Mesothelial cell of epicardium (in vitro differentiated cells): ENCODE measurements at regions not wholly inside any gene's neighbourhood (a gene's known extent, or its start where the extent isn't known, plus 50 kb on each side); places are given as distances from the start of the nearest gene placed in this dataset.
"Not testable (repeated sequence)": the region's sequence is repeated elsewhere in the genome, so short reads cannot be mapped to it uniquely, and the experiment has no call there.

Experiments
- DNase-seq, 2 experiments: peaks; one replicate each; pipeline ENCODE4 v3.0.0; 2021; ENCODE audit warnings: low spot score in 2 of 2; ENCODE audit not compliant: unreplicated experiment in 2 of 2
- H3K27ac Mint-ChIP-seq: 2 replicates; pipeline ENCODE4 v1.8.0; 2021; ENCODE audit warnings: mixed read lengths
- H3K27me3 Mint-ChIP-seq: 2 replicates; pipeline ENCODE4 v1.8.0; 2021; ENCODE audit warnings: low read depth, mixed read lengths
- H3K36me3 Mint-ChIP-seq: 2 replicates; pipeline ENCODE4 v1.8.0; 2021; ENCODE audit warnings: mixed read lengths
- H3K4me1 Mint-ChIP-seq: 2 replicates; pipeline ENCODE4 v1.8.0; 2021; ENCODE audit warnings: mixed read lengths
- H3K4me3 Mint-ChIP-seq: 2 replicates; pipeline ENCODE4 v1.8.0; 2021; ENCODE audit warnings: mild to moderate bottlenecking, moderate library complexity, mixed read lengths
- H3K9me3 Mint-ChIP-seq: 2 replicates; pipeline ENCODE4 v1.8.0; 2021; ENCODE audit warnings: mixed read lengths
- TF ChIP-seq, protein P1 (sequence below): fragments of 200-600 bp; sonication (generic); IDR thresholded peaks from one replicate; pipeline ENCODE4 v1.5.0; 2021; ENCODE audit warnings: antibody characterized with exemption; ENCODE audit not compliant: unreplicated experiment

DNA sequence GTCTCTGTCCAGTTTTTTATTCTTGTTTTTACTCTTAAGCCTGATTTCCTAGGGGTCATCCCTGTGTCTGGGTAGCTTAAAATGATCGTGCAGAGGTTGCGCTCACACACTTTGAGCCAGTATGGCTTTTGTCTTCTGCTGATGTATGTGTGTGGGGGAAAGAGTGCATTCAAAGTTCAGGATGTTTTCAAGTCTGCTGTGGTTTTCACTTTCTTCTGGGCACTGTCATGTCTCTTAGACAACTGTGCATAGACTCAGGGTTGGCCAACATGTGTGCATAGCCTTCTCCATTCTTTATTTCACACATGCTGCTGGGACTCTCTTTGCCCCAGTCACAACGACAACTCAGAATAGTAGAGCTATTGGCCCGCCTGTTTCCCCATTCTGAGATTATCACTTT is 139.1 kb downstream of the WNT7A start:
- Mint-ChIP-seq H3K36me3 (no peaks in the 10 kb centered on the region), H3K4me1 (no peaks in the 10 kb centered on the region), H3K9me3 (peaks cover 61% of the 10 kb centered on the region), H3K27me3 (no peaks in the 10 kb centered on the region), H3K4me3 (no peak overlapping the region), H3K27ac (no peak overlapping the region)
- DNase-seq, result no peak
- TF ChIP-seq, protein P1, sequence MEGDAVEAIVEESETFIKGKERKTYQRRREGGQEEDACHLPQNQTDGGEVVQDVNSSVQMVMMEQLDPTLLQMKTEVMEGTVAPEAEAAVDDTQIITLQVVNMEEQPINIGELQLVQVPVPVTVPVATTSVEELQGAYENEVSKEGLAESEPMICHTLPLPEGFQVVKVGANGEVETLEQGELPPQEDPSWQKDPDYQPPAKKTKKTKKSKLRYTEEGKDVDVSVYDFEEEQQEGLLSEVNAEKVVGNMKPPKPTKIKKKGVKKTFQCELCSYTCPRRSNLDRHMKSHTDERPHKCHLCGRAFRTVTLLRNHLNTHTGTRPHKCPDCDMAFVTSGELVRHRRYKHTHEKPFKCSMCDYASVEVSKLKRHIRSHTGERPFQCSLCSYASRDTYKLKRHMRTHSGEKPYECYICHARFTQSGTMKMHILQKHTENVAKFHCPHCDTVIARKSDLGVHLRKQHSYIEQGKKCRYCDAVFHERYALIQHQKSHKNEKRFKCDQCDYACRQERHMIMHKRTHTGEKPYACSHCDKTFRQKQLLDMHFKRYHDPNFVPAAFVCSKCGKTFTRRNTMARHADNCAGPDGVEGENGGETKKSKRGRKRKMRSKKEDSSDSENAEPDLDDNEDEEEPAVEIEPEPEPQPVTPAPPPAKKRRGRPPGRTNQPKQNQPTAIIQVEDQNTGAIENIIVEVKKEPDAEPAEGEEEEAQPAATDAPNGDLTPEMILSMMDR, result no peak

DNA sequence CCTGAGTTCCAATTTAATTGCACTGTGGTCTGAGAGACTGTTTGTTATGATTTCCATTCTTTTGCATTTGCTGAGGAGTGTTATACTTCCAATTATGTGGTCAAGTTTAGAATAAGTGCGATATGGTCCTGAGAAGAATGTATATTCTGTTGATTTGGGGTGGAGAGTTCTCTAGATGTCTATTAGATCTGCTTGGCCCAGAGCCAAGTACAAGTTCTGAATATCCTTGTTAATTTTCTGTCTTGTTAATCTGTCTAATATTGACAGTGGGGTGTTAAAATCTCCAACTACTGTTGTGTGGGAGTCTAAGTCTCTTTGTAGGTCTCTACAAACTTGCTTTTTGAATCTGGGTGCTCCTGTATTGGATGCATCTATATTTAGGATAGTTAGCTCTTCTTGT is 146.1 kb downstream of the WNT7A start:
- H3K4me3 Mint-ChIP-seq, H3K36me3 Mint-ChIP-seq, DNase-seq, H3K4me1 Mint-ChIP-seq, H3K27me3 Mint-ChIP-seq, H3K27ac Mint-ChIP-seq: not testable (repeated sequence)
- peaks cover 55% of the 10 kb centered on the region for H3K9me3 Mint-ChIP-seq

DNA sequence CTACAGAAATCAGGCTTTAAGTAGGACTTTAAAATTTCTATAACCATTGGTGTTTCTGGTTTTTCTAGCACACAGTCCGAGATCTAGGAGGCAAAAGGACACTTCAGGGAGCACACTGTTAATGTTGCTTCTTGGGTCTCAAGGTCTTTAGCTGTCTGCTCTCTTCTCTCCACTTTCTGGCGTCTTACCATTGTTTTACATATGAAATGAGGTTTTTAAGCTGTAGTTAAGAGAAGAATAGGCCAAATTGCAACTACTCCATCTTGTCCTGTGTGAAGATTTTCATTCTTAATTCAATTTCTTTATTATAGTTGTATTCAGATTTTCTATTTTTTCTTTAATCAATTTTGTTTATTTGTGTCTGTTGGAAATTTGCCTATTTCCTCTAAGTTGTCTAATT is 151.4 kb downstream of the WNT7A start:
- H3K36me3 Mint-ChIP-seq, result no peaks in the 10 kb centered on the region
- no peaks in the 10 kb centered on the region for H3K27me3 Mint-ChIP-seq
- TF ChIP-seq, protein P1, result no peak
- H3K9me3 Mint-ChIP-seq, result peaks cover 43% of the 10 kb centered on the region
- no peak overlapping the region for H3K4me3 Mint-ChIP-seq
- H3K4me1 Mint-ChIP-seq, result no peaks in the 10 kb centered on the region
- no peak overlapping the region for H3K27ac Mint-ChIP-seq
- no peak for DNase-seq

DNA sequence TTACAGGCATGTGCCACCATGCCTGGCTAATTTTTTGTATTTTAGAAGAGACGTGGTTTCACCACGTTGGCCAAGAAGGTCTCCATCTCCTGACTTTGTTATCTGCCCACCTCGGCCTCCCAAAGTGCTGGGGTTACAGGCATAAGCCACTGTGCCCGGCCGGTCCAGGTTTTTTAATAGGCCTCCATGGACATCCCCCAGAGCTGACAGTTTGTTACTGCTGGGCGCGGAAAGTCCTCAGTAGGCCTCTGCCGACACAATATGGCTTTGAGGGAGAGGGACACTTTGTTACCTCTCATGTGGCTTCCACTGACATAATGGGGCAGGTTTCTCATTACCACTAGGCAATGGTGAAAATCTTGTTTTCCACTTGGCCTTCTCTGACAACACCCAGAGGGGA is 152.0 kb downstream of the WNT7A start:
- no peaks in the 10 kb centered on the region for H3K27me3 Mint-ChIP-seq
- H3K27ac Mint-ChIP-seq, result no peak overlapping the region
- TF ChIP-seq, protein P1, result no peak
- no peak overlapping the region for H3K4me3 Mint-ChIP-seq
- no peaks in the 10 kb centered on the region for H3K36me3 Mint-ChIP-seq
- DNase-seq, result peak in 1 of 2 experiments; percentile 31
- no peaks in the 10 kb centered on the region for H3K4me1 Mint-ChIP-seq
- peaks cover 43% of the 10 kb centered on the region for H3K9me3 Mint-ChIP-seq

DNA sequence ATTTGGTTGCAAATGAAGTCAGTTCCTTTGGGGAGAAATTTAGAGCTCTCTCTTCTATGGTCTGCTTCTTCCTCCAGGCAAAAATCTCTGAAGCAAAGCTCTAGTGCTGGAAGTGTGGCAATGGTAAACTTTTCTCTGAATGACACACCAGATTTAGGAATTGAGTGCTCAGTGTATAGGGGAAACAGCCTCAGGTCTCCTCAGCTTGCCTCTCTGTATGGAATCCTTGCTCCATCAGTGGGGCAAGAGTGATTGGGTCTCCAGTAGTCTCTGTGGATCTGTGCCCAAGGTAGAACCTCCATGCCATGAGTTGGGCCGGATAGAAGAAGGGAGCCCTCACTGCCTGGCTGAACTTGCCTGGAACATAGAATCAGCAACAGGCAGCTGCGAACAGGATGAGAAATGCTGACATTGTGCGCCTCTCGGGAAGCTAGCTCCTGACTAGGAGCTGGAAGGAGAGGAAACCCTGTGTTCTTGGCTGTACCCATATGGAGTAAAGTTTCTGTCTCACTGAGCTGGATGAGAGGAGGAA is 156.1 kb downstream of the WNT7A start:
- no peak overlapping the region for H3K27ac Mint-ChIP-seq

DNA sequence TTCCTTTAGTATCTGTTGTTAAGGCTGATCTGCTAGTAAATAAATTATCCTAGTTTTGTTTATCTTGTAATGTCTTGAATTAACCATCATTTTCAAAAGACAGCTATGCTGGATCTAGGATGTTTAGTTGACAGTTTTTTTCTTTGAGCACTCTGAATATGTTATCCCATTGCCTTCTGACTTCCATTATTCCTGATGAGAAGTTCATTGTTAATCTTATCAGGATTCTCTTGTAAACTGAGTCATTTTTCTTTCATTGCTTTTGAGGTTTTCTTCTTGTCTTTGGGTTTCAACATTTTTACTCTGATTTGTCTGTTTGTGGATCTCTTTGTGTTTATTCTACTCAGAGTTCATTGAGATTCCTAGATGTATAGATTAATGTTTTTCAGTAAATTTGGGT is 157.7 kb downstream of the WNT7A start:
- Mint-ChIP-seq H3K4me1 (peaks cover 2% of the 10 kb centered on the region), H3K9me3 (peaks cover 35% of the 10 kb centered on the region), H3K27ac (no peak overlapping the region), H3K4me3 (no peak overlapping the region), H3K27me3 (no peaks in the 10 kb centered on the region), H3K36me3 (no peaks in the 10 kb centered on the region)
- no peak for DNase-seq
- TF ChIP-seq, protein P1, result no peak

More for the DNA sequence above, 156.1 kb downstream of the WNT7A start:
- Mint-ChIP-seq H3K4me3 (no peak overlapping the region), H3K9me3 (peaks cover 35% of the 10 kb centered on the region), H3K4me1 (no peaks in the 10 kb centered on the region), H3K36me3 (no peaks in the 10 kb centered on the region), H3K27me3 (no peaks in the 10 kb centered on the region)
- TF ChIP-seq, protein P1, result no peak
- no peak for DNase-seq
